OCI-LY1 (cell line): ENCODE measurements at regions not wholly inside any gene's neighbourhood (a gene's known extent, or its start where the extent isn't known, plus 50 kb on each side); places are given as distances from the start of the nearest gene placed in this dataset.

ENCODE experiments used
- EZH2 ChIP-seq: fragments of 200-600 bp; sonication (generic), shearing (Covaris generic); IDR thresholded peaks from 2 replicates; pipeline ENCODE4 v1.8.0; 2017; ENCODE audit warnings: borderline replicate concordance, mixed run types, mild to moderate bottlenecking, antibody characterized with exemption, low read length, moderate library complexity, mixed read lengths
- TF ChIP-seq, protein P1 (sequence below): fragments of 200-600 bp; sonication (generic), shearing (Covaris generic); IDR thresholded peaks from 2 replicates; pipeline ENCODE4 v1.5.1; 2017; ENCODE audit warnings: mild to moderate bottlenecking, antibody characterized with exemption, low read length, moderate library complexity, mixed read lengths

GRCh38 chr12:66832997-66833396 lies 154.1 kb upstream of the GRIP1 start:
- TF ChIP-seq, protein P1, sequence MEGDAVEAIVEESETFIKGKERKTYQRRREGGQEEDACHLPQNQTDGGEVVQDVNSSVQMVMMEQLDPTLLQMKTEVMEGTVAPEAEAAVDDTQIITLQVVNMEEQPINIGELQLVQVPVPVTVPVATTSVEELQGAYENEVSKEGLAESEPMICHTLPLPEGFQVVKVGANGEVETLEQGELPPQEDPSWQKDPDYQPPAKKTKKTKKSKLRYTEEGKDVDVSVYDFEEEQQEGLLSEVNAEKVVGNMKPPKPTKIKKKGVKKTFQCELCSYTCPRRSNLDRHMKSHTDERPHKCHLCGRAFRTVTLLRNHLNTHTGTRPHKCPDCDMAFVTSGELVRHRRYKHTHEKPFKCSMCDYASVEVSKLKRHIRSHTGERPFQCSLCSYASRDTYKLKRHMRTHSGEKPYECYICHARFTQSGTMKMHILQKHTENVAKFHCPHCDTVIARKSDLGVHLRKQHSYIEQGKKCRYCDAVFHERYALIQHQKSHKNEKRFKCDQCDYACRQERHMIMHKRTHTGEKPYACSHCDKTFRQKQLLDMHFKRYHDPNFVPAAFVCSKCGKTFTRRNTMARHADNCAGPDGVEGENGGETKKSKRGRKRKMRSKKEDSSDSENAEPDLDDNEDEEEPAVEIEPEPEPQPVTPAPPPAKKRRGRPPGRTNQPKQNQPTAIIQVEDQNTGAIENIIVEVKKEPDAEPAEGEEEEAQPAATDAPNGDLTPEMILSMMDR = no peak
- TF ChIP-seq EZH2 = no peak
